Neural progenitor cell (in vitro differentiated cells): ENCODE measurements at regions not wholly inside any gene's neighbourhood (a gene's known extent, or its start where the extent isn't known, plus 50 kb on each side); places are given as distances from the start of the nearest gene placed in this dataset.

Source experiments
- EZH2 ChIP-seq: fragments of 200-600 bp; sonication (generic); IDR thresholded peaks from 2 replicates; pipeline ENCODE4 v1.6.1; 2017; ENCODE audit warnings: antibody characterized with exemption, mild to moderate bottlenecking, moderate library complexity
- TF ChIP-seq, protein P1 (sequence below): fragments of 200-600 bp; sonication (generic); IDR thresholded peaks from 2 replicates; pipeline ENCODE4 v1.5.1; 2017; ENCODE audit warnings: antibody characterized with exemption, mild to moderate bottlenecking

GRCh38 chr22:25448435-25449051 lies 115.9 kb upstream of the GRK3 start:
- TF ChIP-seq EZH2 = no peak
- TF ChIP-seq, protein P1, sequence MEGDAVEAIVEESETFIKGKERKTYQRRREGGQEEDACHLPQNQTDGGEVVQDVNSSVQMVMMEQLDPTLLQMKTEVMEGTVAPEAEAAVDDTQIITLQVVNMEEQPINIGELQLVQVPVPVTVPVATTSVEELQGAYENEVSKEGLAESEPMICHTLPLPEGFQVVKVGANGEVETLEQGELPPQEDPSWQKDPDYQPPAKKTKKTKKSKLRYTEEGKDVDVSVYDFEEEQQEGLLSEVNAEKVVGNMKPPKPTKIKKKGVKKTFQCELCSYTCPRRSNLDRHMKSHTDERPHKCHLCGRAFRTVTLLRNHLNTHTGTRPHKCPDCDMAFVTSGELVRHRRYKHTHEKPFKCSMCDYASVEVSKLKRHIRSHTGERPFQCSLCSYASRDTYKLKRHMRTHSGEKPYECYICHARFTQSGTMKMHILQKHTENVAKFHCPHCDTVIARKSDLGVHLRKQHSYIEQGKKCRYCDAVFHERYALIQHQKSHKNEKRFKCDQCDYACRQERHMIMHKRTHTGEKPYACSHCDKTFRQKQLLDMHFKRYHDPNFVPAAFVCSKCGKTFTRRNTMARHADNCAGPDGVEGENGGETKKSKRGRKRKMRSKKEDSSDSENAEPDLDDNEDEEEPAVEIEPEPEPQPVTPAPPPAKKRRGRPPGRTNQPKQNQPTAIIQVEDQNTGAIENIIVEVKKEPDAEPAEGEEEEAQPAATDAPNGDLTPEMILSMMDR = no peak
